Body of pancreas (tissue), 4 donors: ENCODE measurements at regions not wholly inside any gene's neighbourhood (a gene's known extent, or its start where the extent isn't known, plus 50 kb on each side); places are given as distances from the start of the nearest gene placed in this dataset.

ENCODE experiments used
- POLR2A ChIP-seq, 3 donors: fragments of 450-650 bp; IDR thresholded peaks; one replicate each; pipeline ENCODE4 v1.6.1; 2016; ENCODE audit warnings: antibody characterized with exemption in 3 of 3, mild to moderate bottlenecking in 2 of 3
- TF ChIP-seq, protein P1 (sequence below), 7 experiments: fragments of 450-650 bp in 4 of 7; fragments of 200-600 bp in 3 of 7; sonication (generic) in 3 of 7; IDR thresholded peaks; one replicate each; pipeline ENCODE4 v1.5.1; 2016 to 2019; ENCODE audit warnings: antibody characterized with exemption in 7 of 7

DNA sequence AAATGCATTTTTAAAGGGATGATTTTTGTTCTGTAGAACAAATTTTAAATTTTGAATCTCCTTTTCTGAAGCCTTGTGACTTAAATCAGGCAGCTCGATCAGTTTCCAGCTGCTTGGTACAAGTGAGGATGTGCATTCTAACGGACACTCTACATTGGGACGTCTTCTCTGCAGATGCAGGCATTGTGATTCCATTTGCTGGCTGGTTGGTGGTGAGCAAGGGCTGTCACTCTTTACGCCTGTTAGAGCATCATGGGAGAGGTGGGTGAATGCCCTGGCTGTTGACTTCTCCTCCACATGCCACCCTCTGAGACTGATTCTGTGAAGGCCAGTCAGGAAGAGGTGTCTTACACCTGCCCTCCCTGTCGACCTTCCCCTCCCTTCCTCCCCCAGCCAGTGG lies 240.5 kb upstream of the RNF32 start:
- TF ChIP-seq, protein P1, sequence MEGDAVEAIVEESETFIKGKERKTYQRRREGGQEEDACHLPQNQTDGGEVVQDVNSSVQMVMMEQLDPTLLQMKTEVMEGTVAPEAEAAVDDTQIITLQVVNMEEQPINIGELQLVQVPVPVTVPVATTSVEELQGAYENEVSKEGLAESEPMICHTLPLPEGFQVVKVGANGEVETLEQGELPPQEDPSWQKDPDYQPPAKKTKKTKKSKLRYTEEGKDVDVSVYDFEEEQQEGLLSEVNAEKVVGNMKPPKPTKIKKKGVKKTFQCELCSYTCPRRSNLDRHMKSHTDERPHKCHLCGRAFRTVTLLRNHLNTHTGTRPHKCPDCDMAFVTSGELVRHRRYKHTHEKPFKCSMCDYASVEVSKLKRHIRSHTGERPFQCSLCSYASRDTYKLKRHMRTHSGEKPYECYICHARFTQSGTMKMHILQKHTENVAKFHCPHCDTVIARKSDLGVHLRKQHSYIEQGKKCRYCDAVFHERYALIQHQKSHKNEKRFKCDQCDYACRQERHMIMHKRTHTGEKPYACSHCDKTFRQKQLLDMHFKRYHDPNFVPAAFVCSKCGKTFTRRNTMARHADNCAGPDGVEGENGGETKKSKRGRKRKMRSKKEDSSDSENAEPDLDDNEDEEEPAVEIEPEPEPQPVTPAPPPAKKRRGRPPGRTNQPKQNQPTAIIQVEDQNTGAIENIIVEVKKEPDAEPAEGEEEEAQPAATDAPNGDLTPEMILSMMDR (IDR thresholded peaks at IDR 0.05): no peak
- no peak for TF ChIP-seq POLR2A (IDR thresholded peaks at IDR 0.05)
